Astrocyte of the spinal cord (primary cell): ENCODE measurements at regions not wholly inside any gene's neighbourhood (a gene's known extent, or its start where the extent isn't known, plus 50 kb on each side); places are given as distances from the start of the nearest gene placed in this dataset.

ENCODE experiments used
- DNase-seq: peaks from one replicate; pipeline ENCODE4 v3.0.0; 2011; ENCODE audit warnings: low read depth, low spot score
- H3K4me3 ChIP-seq: 2 replicates; pipeline ENCODE4 v1.5.1; 2011; ENCODE audit warnings: low read depth, mild to moderate bottlenecking, low read length, moderate library complexity
- in situ Hi-C: cut with HindIII; loops from 2 replicates; pipeline ENCODE4 v1.10.0; 2017; ENCODE audit warnings: low sequenced_read_pairs
- TF ChIP-seq, protein P1 (sequence below): IDR thresholded peaks from 2 replicates; pipeline ENCODE4 v1.5.1; 2012; ENCODE audit warnings: low read depth, mild to moderate bottlenecking, low read length, inconsistent platforms

DNA sequence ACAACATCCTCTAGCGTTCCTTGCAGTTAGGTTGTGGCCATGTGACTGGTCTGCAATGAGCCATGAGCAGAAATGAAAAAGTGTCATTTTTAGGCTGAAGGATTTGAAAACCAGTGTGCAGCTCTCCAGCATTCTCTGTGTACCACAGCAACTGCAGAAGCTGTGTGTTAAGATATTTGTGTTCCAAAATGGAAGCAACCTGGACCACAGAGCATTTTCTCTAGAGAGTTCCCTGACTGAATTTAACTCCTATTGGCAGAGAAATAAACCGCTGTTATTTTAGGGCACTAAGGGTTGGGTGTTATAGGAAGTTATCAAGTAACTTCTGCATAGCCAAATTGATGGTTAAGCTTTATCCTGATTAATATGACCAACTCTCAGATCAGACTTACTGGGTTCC is 257.2 kb upstream of the THUMPD2 start:
- in situ Hi-C loops: no loop called here
- H3K4me3 ChIP-seq: no peak overlapping the region
- TF ChIP-seq, protein P1, sequence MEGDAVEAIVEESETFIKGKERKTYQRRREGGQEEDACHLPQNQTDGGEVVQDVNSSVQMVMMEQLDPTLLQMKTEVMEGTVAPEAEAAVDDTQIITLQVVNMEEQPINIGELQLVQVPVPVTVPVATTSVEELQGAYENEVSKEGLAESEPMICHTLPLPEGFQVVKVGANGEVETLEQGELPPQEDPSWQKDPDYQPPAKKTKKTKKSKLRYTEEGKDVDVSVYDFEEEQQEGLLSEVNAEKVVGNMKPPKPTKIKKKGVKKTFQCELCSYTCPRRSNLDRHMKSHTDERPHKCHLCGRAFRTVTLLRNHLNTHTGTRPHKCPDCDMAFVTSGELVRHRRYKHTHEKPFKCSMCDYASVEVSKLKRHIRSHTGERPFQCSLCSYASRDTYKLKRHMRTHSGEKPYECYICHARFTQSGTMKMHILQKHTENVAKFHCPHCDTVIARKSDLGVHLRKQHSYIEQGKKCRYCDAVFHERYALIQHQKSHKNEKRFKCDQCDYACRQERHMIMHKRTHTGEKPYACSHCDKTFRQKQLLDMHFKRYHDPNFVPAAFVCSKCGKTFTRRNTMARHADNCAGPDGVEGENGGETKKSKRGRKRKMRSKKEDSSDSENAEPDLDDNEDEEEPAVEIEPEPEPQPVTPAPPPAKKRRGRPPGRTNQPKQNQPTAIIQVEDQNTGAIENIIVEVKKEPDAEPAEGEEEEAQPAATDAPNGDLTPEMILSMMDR: no peak
- DNase-seq: no peak

DNA sequence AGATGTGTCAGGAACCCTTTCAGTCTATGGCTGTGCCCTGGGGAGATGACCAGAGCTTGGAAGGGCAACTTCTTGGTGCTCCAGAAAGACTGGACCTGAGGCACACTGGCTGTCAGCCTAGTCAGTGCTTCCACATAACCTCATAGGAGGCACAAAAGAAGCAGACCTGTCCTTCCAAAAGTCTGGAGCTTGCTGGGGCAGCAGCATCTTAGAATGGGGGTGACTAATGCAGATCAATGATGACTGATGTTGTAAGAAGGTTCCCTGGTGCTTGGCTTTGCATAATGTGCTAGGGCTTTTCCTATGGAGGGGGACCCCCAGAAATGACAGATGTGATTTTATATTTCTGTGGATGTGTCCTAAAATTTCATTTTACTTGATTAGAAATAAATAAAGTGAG is 255.7 kb upstream of the THUMPD2 start:
- TF ChIP-seq, protein P1: no peak
- in situ Hi-C loops: no loop called here
- DNase-seq: no peak
- H3K4me3 ChIP-seq: no peak overlapping the region

DNA sequence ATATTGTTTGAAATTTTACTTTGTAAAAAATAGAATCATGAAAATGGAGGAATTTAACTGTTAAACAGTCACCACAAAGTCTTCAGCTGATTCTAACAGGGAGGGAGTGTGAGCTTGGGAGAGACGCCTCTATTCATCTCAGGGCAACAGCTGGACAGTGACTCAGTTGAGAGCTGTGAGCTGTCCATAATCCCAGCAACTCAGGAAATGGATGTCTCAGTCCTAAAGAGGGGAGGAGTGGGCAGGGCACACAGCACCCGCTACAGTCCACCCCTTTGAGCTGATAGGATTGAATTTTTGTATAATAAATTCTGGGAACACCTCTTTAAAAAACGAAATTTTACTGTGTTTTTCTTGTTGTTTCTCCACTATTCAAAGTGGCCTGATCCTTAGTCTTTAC is 255.1 kb upstream of the THUMPD2 start:
- no peak overlapping the region for H3K4me3 ChIP-seq
- in situ Hi-C loops: no loop called here
- TF ChIP-seq, protein P1: no peak
- peak; percentile 81 for DNase-seq

DNA sequence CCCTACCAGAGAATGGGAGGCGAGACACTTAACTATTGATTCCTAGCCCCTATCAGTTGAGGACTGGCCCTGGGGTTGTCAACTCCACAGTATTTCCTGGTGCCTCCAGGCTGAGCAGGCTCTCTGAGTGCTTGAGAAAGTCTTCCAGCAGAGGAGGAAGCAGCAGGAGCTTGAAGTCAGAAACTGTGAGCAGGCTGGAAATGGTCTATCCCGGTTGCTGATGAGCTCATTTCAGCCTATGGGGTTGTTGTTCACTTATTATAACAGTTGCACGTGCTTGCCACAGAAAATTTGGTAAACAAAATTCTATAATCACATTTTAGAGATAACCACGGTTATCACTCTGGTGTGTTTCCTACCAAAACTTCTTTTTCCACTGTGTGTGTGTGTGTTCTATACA is 254.7 kb upstream of the THUMPD2 start:
- H3K4me3 ChIP-seq: no peak overlapping the region
- TF ChIP-seq, protein P1: no peak
- DNase-seq: no peak
- in situ Hi-C loops: no loop called here

DNA sequence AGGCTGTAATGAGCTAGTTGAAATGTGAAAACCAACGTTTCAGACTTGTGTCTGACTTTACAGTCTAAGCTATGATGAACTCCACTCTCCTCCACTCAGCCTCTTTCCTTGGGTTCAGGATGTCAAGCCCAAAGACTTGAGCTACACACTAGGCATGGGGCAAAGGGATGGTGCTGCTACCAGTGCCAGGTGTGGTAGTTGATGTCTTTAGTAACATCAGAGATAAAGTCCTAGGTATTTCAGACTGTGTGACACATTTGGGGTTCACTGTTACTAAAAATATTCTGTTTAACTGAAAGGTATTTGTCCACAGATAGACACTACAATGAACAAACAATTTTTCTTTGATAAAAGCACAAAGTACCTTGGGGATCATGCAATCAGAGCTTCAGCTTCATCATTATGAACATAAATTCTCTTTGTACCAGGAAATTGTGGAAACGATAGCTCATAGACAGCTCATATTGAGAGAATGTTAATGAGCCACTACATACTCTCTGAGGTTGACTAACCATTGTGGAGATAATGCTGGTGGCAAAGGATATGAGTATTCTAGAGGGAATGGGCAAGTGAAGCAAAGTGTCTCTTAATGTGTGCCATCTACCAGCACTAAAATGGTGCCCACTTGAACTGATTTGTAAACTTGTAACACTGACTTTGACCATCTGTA is 253.7 kb upstream of the THUMPD2 start:
- TF ChIP-seq, protein P1: no peak
- in situ Hi-C loops: no loop called here
- H3K4me3 ChIP-seq: no peak overlapping the region
- peak; percentile 87 for DNase-seq

DNA sequence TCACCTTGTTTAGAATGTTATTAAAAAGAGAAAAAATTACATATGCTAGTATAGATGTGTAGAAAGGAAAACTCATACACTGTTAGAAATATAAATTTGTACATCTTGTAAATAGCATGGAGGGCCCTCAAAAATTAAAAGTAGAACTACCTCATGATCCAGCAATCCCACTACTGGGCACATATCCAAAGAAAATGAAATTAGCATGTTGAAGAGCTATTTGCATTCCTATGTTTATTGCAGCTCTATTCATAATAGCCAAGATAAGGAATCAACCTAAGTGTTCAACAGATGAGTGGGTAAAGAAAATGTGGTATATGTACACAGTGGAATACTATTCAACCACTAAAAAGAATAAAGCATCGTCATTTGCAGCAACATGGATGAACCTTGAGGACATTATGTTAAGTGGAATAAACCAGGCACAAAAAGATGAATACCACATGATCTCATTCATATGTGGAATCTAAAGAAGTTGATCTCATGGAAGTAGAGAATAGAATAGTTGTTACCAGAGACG is 251.5 kb upstream of the THUMPD2 start:
- no peak for DNase-seq
- TF ChIP-seq, protein P1: no peak
- in situ Hi-C loops: no loop called here
- H3K4me3 ChIP-seq: no peak overlapping the region
